GM23338 (cell line): ENCODE measurements at regions not wholly inside any gene's neighbourhood (a gene's known extent, or its start where the extent isn't known, plus 50 kb on each side); places are given as distances from the start of the nearest gene placed in this dataset.

Source experiments
- ATAC-seq: fragments of 200-7000 bp; cut with Tn5 transposase; 3 replicates; pipeline ENCODE4 v1.9.1; 2020
- DNase-seq: peaks from one replicate; pipeline ENCODE4 v3.0.0-alpha.2; 2015; ENCODE audit warnings: low spot score
- H2AFZ ChIP-seq: fragments of 200-600 bp; sonication (generic); 2 replicates; pipeline ENCODE4 v1.8.0; 2016; ENCODE audit warnings: antibody characterized with exemption, mild to moderate bottlenecking, moderate library complexity
- H3F3A ChIP-seq: fragments of 200-600 bp; sonication (generic); replicated peaks from 2 replicates; pipeline ENCODE4 v1.8.0; 2017; ENCODE audit warnings: antibody characterized with exemption, mixed run types, low read depth
- H3K27ac ChIP-seq: fragments of 200-600 bp; sonication (generic); 2 replicates; pipeline ENCODE4 v1.6.1; 2016; ENCODE audit warnings: low read depth
- H3K27me3 ChIP-seq: fragments of 200-600 bp; sonication (generic); 2 replicates; pipeline ENCODE4 v1.8.0; 2016; ENCODE audit warnings: mild to moderate bottlenecking, mixed run types, moderate library complexity; ENCODE audit not compliant: insufficient read depth
- H3K36me3 ChIP-seq: fragments of 200-600 bp; sonication (generic); 2 replicates; pipeline ENCODE4 v1.8.0; 2016; ENCODE audit warnings: mild to moderate bottlenecking; ENCODE audit not compliant: insufficient read depth
- H3K4me1 ChIP-seq: fragments of 200-600 bp; sonication (generic); 2 replicates; pipeline ENCODE4 v1.8.0; 2016; ENCODE audit warnings: mild to moderate bottlenecking, moderate library complexity; ENCODE audit not compliant: insufficient read depth
- H3K4me2 ChIP-seq: fragments of 200-600 bp; sonication (generic); 2 replicates; pipeline ENCODE4 v1.7.1; 2017; ENCODE audit warnings: mixed run types
- H3K4me3 ChIP-seq: fragments of 200-600 bp; sonication (generic); 2 replicates; pipeline ENCODE4 v1.6.1; 2016; ENCODE audit warnings: mixed run types
- H3K79me2 ChIP-seq: fragments of 200-600 bp; sonication (generic); replicated peaks from 2 replicates; pipeline ENCODE4 v1.8.0; 2017; ENCODE audit warnings: mild to moderate bottlenecking; ENCODE audit not compliant: insufficient read depth
- H3K9me2 ChIP-seq: fragments of 200-600 bp; sonication (generic); 2 replicates; pipeline ENCODE4 v1.8.0; 2017; ENCODE audit not compliant: insufficient read depth
- H4K20me1 ChIP-seq: fragments of 200-600 bp; sonication (generic); replicated peaks from 2 replicates; pipeline ENCODE4 v1.8.0; 2017; ENCODE audit warnings: mild to moderate bottlenecking; ENCODE audit not compliant: insufficient read depth
- H3K27ac Mint-ChIP-seq: 2 replicates; pipeline ENCODE4 v1.8.0; 2020; ENCODE audit warnings: inconsistent platforms, mild to moderate bottlenecking, moderate library complexity, mixed read lengths
- H3K27me3 Mint-ChIP-seq: 3 replicates; pipeline ENCODE4 v1.8.0; 2022; ENCODE audit warnings: low read depth, mild to moderate bottlenecking, moderate library complexity, mixed read lengths, inconsistent platforms; ENCODE audit not compliant: insufficient read depth, poor library complexity
- H3K36me3 Mint-ChIP-seq: 3 replicates; pipeline ENCODE4 v1.8.0; 2021; ENCODE audit warnings: low read depth, mild to moderate bottlenecking, inconsistent platforms, moderate library complexity, mixed read lengths
- H3K4me1 Mint-ChIP-seq: 3 replicates; pipeline ENCODE4 v1.8.0; 2020; ENCODE audit warnings: mild to moderate bottlenecking, inconsistent platforms, mixed read lengths
- H3K4me3 Mint-ChIP-seq: 3 replicates; pipeline ENCODE4 v1.8.0; 2021; ENCODE audit warnings: moderate library complexity, mild to moderate bottlenecking, inconsistent platforms, mixed read lengths
- H3K9me3 Mint-ChIP-seq: 3 replicates; pipeline ENCODE4 v1.8.0; 2020; ENCODE audit warnings: moderate library complexity, mild to moderate bottlenecking, inconsistent platforms, mixed read lengths
- CREB1 ChIP-seq: fragments of 250-450 bp; sonication (Bioruptor Pico); IDR thresholded peaks from 2 replicates; pipeline ENCODE4 v1.5.0; 2020; ENCODE audit warnings: low read depth, mild to moderate bottlenecking, moderate library complexity
- EZH2 ChIP-seq: fragments of 200-600 bp; sonication (generic); IDR thresholded peaks from one replicate; pipeline ENCODE4 v1.8.0; 2017; ENCODE audit warnings: antibody characterized with exemption, mild to moderate bottlenecking, low read depth; ENCODE audit not compliant: unreplicated experiment
- EZH2phosphoT487 ChIP-seq: fragments of 200-600 bp; sonication (generic); IDR thresholded peaks from one replicate; pipeline ENCODE4 v1.8.1; 2018; ENCODE audit warnings: antibody characterized with exemption; ENCODE audit not compliant: unreplicated experiment
- JUNB ChIP-seq: IDR thresholded peaks from one replicate; pipeline ENCODE4 v1.6.1; 2016; ENCODE audit warnings: antibody characterized with exemption; ENCODE audit not compliant: unreplicated experiment
- NANOG ChIP-seq: IDR thresholded peaks from 2 replicates; pipeline ENCODE4 v1.6.1; 2016; ENCODE audit warnings: antibody characterized with exemption, borderline replicate concordance
- POLR2AphosphoS5 ChIP-seq: IDR thresholded peaks from 2 replicates; pipeline ENCODE4 v1.6.1; 2016; ENCODE audit warnings: antibody characterized with exemption, low read depth
- ZNF114 ChIP-seq: fragments of 250-450 bp; sonication (Bioruptor Pico); IDR thresholded peaks from 2 replicates; pipeline ENCODE4 v1.5.0; 2020; ENCODE audit warnings: mild to moderate bottlenecking, moderate library complexity
- ZNF331 ChIP-seq: fragments of 250-450 bp; sonication (Bioruptor Pico); IDR thresholded peaks from 2 replicates; pipeline ENCODE4 v1.5.0; 2020; ENCODE audit warnings: low read depth, mild to moderate bottlenecking, moderate library complexity
- TF ChIP-seq, protein P1 (sequence below), 2 experiments: fragments of 200-600 bp in 1 of 2; sonication (generic) in 1 of 2; conservative IDR thresholded peaks; 2 replicates each; pipeline versions ENCODE4 v1.5.1 to v1.6.1; 2016 to 2017; ENCODE audit warnings: antibody characterized with exemption in 2 of 2, low read depth in 2 of 2, mild to moderate bottlenecking in 2 of 2, moderate library complexity in 1 of 2
- TF ChIP-seq, protein P2 (sequence below): fragments of 250-450 bp; sonication (Bioruptor Pico); IDR thresholded peaks from 2 replicates; pipeline ENCODE4 v1.5.0; 2020; ENCODE audit warnings: mild to moderate bottlenecking, moderate library complexity
- TF ChIP-seq, protein P3 (sequence below): IDR thresholded peaks from 2 replicates; pipeline ENCODE4 v1.6.1; 2016; ENCODE audit warnings: antibody characterized with exemption
- TF ChIP-seq, protein P4 (sequence below): IDR thresholded peaks from one replicate; pipeline ENCODE4 v1.6.1; 2018; ENCODE audit warnings: antibody characterized with exemption; ENCODE audit not compliant: unreplicated experiment

DNA sequence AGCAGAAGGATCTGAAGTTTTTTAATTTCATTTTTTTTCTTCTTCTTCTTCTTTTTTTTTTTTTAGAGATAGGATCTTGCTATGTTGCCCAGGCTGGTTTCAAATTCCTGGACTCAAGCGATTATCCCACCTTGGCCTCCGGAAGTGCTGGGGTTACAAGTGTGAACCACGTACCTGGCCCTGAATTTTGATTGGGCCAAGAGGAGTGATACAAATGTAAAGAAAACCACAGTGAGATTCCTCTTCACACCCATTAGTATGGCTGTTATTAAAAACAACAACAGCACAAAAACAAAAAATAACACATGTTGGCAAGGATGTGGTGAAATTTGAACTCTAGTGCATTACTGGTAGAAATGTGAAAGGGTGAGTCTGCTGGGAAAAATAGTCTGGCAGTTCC is 79.1 kb downstream of the KLF4 start:
- Histone ChIP-seq H3K27ac (no peak overlapping the region), H3K4me1 (peaks cover 2% of the 10 kb centered on the region; the same call in 1 of the 2 replicates), H2AFZ (no peak overlapping the region), H3K4me3 (no peak overlapping the region), H4K20me1 (no peaks in the 10 kb centered on the region), H3K79me2 (no peaks in the 10 kb centered on the region), H3F3A (no peaks in the 10 kb centered on the region), H3K9me2 (no peaks in the 10 kb centered on the region), H3K27me3 (no peaks in the 10 kb centered on the region), H3K36me3 (no peaks in the 10 kb centered on the region), H3K4me2 (no peak overlapping the region)
- peaks cover 5% of the 10 kb centered on the region for H3K27me3 Mint-ChIP-seq
- no peak overlapping the region for H3K27ac Mint-ChIP-seq
- no peaks in the 10 kb centered on the region for H3K9me3 Mint-ChIP-seq
- no peaks in the 10 kb centered on the region for H3K36me3 Mint-ChIP-seq
- no peak overlapping the region for H3K4me3 Mint-ChIP-seq
- TF ChIP-seq, protein P1, sequence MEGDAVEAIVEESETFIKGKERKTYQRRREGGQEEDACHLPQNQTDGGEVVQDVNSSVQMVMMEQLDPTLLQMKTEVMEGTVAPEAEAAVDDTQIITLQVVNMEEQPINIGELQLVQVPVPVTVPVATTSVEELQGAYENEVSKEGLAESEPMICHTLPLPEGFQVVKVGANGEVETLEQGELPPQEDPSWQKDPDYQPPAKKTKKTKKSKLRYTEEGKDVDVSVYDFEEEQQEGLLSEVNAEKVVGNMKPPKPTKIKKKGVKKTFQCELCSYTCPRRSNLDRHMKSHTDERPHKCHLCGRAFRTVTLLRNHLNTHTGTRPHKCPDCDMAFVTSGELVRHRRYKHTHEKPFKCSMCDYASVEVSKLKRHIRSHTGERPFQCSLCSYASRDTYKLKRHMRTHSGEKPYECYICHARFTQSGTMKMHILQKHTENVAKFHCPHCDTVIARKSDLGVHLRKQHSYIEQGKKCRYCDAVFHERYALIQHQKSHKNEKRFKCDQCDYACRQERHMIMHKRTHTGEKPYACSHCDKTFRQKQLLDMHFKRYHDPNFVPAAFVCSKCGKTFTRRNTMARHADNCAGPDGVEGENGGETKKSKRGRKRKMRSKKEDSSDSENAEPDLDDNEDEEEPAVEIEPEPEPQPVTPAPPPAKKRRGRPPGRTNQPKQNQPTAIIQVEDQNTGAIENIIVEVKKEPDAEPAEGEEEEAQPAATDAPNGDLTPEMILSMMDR (conservative IDR thresholded peaks at IDR 0.05; ENCODE audit: low read depth in 2 of 2): no peak
- no peak for TF ChIP-seq EZH2phosphoT487
- no peak for TF ChIP-seq ZNF331 (CRISPR knock-in tag)
- TF ChIP-seq POLR2AphosphoS5: no peak
- no peak for TF ChIP-seq CREB1
- TF ChIP-seq, protein P2, sequence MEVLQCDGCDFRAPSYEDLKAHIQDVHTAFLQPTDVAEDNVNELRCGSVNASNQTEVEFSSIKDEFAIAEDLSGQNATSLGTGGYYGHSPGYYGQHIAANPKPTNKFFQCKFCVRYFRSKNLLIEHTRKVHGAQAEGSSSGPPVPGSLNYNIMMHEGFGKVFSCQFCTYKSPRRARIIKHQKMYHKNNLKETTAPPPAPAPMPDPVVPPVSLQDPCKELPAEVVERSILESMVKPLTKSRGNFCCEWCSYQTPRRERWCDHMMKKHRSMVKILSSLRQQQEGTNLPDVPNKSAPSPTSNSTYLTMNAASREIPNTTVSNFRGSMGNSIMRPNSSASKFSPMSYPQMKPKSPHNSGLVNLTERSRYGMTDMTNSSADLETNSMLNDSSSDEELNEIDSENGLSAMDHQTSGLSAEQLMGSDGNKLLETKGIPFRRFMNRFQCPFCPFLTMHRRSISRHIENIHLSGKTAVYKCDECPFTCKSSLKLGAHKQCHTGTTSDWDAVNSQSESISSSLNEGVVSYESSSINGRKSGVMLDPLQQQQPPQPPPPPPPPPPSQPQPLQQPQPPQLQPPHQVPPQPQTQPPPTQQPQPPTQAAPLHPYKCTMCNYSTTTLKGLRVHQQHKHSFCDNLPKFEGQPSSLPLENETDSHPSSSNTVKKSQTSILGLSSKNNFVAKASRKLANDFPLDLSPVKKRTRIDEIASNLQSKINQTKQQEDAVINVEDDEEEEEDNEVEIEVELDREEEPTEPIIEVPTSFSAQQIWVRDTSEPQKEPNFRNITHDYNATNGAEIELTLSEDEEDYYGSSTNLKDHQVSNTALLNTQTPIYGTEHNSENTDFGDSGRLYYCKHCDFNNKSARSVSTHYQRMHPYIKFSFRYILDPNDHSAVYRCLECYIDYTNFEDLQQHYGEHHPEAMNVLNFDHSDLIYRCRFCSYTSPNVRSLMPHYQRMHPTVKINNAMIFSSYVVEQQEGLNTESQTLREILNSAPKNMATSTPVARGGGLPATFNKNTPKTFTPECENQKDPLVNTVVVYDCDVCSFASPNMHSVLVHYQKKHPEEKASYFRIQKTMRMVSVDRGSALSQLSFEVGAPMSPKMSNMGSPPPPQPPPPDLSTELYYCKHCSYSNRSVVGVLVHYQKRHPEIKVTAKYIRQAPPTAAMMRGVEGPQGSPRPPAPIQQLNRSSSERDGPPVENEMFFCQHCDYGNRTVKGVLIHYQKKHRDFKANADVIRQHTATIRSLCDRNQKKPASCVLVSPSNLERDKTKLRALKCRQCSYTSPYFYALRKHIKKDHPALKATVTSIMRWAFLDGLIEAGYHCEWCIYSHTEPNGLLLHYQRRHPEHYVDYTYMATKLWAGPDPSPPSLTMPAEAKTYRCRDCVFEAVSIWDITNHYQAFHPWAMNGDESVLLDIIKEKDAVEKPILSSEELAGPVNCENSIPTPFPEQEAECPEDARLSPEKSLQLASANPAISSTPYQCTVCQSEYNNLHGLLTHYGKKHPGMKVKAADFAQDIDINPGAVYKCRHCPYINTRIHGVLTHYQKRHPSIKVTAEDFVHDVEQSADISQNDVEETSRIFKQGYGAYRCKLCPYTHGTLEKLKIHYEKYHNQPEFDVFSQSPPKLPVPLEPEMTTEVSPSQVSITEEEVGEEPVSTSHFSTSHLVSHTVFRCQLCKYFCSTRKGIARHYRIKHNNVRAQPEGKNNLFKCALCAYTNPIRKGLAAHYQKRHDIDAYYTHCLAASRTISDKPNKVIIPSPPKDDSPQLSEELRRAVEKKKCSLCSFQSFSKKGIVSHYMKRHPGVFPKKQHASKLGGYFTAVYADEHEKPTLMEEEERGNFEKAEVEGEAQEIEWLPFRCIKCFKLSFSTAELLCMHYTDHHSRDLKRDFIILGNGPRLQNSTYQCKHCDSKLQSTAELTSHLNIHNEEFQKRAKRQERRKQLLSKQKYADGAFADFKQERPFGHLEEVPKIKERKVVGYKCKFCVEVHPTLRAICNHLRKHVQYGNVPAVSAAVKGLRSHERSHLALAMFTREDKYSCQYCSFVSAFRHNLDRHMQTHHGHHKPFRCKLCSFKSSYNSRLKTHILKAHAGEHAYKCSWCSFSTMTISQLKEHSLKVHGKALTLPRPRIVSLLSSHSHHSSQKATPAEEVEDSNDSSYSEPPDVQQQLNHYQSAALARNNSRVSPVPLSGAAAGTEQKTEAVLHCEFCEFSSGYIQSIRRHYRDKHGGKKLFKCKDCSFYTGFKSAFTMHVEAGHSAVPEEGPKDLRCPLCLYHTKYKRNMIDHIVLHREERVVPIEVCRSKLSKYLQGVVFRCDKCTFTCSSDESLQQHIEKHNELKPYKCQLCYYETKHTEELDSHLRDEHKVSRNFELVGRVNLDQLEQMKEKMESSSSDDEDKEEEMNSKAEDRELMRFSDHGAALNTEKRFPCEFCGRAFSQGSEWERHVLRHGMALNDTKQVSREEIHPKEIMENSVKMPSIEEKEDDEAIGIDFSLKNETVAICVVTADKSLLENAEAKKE (CRISPR knock-in tag): no peak
- TF ChIP-seq, protein P3, sequence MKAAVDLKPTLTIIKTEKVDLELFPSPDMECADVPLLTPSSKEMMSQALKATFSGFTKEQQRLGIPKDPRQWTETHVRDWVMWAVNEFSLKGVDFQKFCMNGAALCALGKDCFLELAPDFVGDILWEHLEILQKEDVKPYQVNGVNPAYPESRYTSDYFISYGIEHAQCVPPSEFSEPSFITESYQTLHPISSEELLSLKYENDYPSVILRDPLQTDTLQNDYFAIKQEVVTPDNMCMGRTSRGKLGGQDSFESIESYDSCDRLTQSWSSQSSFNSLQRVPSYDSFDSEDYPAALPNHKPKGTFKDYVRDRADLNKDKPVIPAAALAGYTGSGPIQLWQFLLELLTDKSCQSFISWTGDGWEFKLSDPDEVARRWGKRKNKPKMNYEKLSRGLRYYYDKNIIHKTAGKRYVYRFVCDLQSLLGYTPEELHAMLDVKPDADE: no peak
- TF ChIP-seq JUNB: no peak
- TF ChIP-seq NANOG: no peak
- TF ChIP-seq EZH2: no peak
- TF ChIP-seq, protein P4, sequence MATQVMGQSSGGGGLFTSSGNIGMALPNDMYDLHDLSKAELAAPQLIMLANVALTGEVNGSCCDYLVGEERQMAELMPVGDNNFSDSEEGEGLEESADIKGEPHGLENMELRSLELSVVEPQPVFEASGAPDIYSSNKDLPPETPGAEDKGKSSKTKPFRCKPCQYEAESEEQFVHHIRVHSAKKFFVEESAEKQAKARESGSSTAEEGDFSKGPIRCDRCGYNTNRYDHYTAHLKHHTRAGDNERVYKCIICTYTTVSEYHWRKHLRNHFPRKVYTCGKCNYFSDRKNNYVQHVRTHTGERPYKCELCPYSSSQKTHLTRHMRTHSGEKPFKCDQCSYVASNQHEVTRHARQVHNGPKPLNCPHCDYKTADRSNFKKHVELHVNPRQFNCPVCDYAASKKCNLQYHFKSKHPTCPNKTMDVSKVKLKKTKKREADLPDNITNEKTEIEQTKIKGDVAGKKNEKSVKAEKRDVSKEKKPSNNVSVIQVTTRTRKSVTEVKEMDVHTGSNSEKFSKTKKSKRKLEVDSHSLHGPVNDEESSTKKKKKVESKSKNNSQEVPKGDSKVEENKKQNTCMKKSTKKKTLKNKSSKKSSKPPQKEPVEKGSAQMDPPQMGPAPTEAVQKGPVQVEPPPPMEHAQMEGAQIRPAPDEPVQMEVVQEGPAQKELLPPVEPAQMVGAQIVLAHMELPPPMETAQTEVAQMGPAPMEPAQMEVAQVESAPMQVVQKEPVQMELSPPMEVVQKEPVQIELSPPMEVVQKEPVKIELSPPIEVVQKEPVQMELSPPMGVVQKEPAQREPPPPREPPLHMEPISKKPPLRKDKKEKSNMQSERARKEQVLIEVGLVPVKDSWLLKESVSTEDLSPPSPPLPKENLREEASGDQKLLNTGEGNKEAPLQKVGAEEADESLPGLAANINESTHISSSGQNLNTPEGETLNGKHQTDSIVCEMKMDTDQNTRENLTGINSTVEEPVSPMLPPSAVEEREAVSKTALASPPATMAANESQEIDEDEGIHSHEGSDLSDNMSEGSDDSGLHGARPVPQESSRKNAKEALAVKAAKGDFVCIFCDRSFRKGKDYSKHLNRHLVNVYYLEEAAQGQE: no peak
- no peak for TF ChIP-seq ZNF114 (CRISPR knock-in tag)
- no peaks in the 10 kb centered on the region for H3K4me1 Mint-ChIP-seq
- ATAC-seq (no peak), DNase-seq (no peak)
